ENCODE measurements at regions not wholly inside any gene's neighbourhood (a gene's known extent, or its start where the extent isn't known, plus 50 kb on each side); places are given as distances from the start of the nearest gene placed in this dataset.

GRCh38 chr14:103223818-103224352 lies 100.6 kb downstream of the TNFAIP2 start:
- no peak for TF ChIP-seq CTCF (IDR thresholded peaks at IDR 0.05 in 4 of 5, conservative IDR thresholded peaks at IDR 0.05 in 1 of 5)
- no peak for TF ChIP-seq POLR2A (IDR thresholded peaks at IDR 0.05)
